ENCODE measurements at regions not wholly inside any gene's neighbourhood (a gene's known extent, or its start where the extent isn't known, plus 50 kb on each side); places are given as distances from the start of the nearest gene placed in this dataset.
A peak's percentile ranks its signal among the peaks of the same experiment; 100 is the strongest.

- FAIRE-seq = no peak
These were observed 599.0 kb upstream of the ID2 start for GRCh38 chr2:8082840-8083239.

DNA sequence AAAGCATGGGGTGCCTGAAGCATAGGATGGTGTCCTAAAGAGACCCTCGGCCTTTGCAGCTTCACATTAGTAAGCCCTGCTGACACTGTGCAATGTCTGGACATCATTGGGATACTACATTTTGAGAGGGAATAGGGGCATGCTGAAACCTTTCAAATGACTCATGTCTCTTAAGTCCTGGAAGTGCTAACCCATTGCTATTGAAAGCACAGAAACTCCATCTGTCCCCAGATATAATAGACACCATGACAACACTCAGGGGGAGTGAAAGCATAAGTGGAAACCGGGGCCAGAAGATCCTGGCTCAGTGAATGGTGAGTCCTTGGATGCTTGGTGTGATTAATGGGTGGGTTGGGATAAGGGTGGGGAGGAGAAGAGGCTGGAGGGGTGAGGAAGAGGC lies 595.5 kb upstream of the ID2 start:
- no peak for DNase-seq (ENCODE audit: insufficient read length, low spot score)
- no peak for FAIRE-seq

More at GRCh38 chr2:8082840-8083239, 599.0 kb upstream of the ID2 start:
- DNase-seq (ENCODE audit: insufficient read length, low spot score) = no peak

GRCh38 chr2:8086796-8087479 lies 594.9 kb upstream of the ID2 start:
- no peak for FAIRE-seq

DNA sequence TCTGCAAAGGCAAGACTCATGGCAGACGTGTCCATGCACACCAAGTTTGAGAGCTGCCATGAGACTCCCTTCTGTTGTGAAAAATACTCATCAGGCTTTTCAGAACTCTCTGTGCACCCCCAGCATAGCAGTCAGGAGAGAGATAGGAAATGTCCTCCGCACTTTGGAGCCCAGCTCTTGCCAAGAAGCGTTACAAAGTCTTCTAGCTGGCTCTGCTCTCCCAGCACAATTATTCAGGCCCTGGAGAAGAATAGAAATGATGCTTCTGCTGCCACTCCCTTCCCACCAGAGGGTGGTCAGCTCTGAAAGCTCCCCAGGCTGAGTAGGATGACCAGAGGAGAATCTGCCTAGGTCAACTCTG lies 594.4 kb upstream of the ID2 start:
- DNase-seq (ENCODE audit: insufficient read length, low spot score) (no peak), FAIRE-seq (no peak)

More at GRCh38 chr2:8086796-8087479, 594.9 kb upstream of the ID2 start:
- no peak for DNase-seq (ENCODE audit: insufficient read length, low spot score)

DNA sequence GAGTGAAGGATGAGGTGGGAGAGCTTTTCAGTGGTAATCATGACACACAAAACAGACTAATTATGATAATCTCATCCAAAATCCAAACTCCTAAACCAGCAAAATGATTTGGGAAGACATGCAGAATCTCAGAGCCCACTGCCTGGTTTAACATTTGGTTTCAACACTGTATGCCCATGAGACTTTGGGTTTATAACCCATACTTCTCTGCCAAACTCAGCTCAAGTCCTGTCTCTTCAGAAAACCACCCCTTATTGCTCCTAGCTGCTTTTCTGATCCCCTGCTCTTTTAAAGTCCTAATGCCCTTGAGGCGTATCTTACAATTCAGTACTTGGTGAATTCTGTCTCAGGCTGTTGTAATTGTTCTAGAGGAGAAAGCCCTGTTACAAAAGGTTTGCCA lies 593.0 kb upstream of the ID2 start:
- FAIRE-seq (no peak), DNase-seq (ENCODE audit: insufficient read length, low spot score) (no peak)

- DNase-seq (ENCODE audit: insufficient read length, low spot score) = no peak
- no peak for FAIRE-seq
These were observed 592.3 kb upstream of the ID2 start for GRCh38 chr2:8089596-8089995.

- peak; percentile 5 for DNase-seq (ENCODE audit: insufficient read length, low spot score)
- FAIRE-seq = no peak
These were observed 590.8 kb upstream of the ID2 start for GRCh38 chr2:8090748-8091700.

GRCh38 chr2:8094526-8094925 lies 587.3 kb upstream of the ID2 start:
- FAIRE-seq (no peak), DNase-seq (ENCODE audit: insufficient read length, low spot score) (no peak)

DNA sequence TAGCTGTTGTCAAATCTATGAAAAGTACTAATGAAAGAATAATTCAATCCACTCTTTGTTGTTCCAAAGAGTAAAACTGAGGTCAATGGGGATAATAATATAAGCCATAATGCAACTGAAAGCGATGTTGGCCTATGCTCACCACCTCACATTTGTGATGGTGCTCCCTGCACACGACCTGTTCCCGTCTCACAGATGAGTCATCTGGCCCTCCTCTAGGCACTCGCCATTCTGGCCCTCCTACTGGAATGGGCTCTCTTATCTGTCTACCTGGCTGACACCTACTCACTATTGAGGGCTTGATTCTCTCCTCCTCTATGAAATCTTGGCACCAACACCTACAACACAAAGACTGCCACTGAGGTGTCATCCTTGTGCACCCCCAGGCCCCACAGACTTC lies 585.9 kb upstream of the ID2 start:
- no peak for FAIRE-seq
- DNase-seq (ENCODE audit: insufficient read length, low spot score) = no peak

- FAIRE-seq (no peak), DNase-seq (ENCODE audit: insufficient read length, low spot score) (no peak)
These were observed 585.4 kb upstream of the ID2 start for GRCh38 chr2:8096484-8096883.

DNA sequence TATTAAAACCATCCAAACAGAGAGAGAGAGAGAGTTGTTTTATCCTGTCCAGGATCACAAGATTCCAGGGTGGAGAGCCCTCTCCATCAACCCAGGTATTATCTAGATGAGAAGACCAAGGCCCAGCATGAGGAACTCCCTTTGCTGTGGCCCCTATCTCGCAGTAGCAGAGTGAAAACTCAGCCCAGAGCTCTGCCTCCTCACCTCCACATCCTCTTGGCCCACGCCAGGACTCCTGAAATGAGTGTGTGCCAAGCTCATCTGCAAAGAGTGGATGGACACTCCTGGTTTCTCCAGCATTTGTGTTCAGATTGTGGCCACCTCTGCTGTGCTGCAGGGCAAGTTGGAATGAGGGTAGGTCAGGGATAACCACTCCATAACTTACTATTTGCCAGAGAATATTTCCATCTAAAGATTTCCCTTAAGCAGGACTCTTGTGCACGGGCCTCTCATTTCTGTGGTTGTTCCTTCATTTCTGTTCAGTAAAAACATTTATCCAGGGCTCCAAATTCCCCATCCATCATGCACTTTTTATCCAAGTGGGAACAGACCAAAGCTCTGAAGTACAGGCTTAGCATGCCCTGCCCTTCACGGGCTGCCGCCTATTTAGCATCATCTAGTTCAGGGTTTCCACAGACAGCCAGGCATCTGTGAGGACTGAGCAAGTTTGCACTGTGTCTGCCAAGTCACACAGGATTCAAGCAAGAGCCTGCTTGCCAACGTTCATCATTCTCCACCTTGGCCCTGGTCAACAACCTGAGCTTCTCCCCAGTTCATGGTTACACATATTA lies 583.2 kb upstream of the ID2 start:
- DNase-seq (ENCODE audit: insufficient read length, low spot score) (no peak), FAIRE-seq (no peak)

DNA sequence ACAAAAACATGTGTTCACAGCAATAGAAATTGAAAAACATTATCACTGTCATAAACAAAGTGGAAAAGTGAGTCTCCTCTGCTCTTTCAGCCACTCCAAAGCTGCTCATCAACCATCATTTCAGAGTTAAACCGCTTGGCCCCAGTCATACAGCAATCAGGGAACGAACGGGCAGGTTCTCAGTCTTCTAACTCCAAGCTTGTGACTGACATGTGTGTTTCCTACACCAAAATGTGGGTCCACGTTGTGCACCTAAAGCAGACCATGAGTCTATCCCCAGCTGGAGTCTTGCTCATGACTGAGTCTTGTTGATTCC lies 582.6 kb upstream of the ID2 start:
- DNase-seq (ENCODE audit: insufficient read length, low spot score) = no peak
- FAIRE-seq = no peak

GRCh38 chr2:8101614-8102277 lies 580.1 kb upstream of the ID2 start:
- DNase-seq (ENCODE audit: insufficient read length, low spot score) = no peak
- no peak for FAIRE-seq

GRCh38 chr2:8102470-8102869 lies 579.4 kb upstream of the ID2 start:
- DNase-seq (ENCODE audit: insufficient read length, low spot score) = no peak
- no peak for FAIRE-seq

DNA sequence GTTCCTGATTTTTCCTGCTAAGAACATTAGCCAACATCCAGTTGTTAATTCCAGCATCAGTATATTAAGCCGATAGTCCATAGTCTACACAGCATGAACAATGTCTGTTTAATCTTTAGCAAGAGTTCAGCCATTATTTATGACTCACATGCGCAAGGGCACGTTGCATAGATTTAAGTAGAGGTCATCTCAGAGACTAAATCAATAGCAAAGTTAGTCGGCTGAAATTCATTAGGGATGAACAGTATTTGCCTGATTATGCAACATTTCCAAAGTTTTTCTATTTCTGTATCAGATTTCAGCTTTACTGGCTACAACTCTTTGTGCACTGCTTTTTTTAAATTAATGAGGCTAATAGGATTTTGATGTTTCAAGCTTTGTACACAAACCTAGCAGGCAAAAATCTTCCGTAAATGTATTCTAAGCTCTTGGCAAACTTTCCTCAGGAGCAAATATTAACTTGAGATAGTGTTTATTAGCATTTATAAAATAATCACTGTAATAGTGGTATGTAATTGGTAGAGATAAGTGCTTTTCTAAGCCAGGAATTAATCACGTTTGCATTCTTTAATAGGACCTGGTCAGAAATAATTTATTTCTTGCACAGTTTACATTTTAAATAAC lies 578.7 kb upstream of the ID2 start:
- DNase-seq (ENCODE audit: insufficient read length, low spot score) (no peak), FAIRE-seq (no peak)

GRCh38 chr2:8107150-8107549 lies 574.7 kb upstream of the ID2 start:
- FAIRE-seq = no peak

GRCh38 chr2:8107621-8108378 lies 574.1 kb upstream of the ID2 start:
- DNase-seq (ENCODE audit: insufficient read length, low spot score) = no peak
- FAIRE-seq = no peak

More at GRCh38 chr2:8107150-8107549, 574.7 kb upstream of the ID2 start:
- DNase-seq (ENCODE audit: insufficient read length, low spot score) = no peak

- DNase-seq (ENCODE audit: insufficient read length, low spot score) = no peak
- no peak for FAIRE-seq
These were observed 571.1 kb upstream of the ID2 start for GRCh38 chr2:8110716-8111115.

DNA sequence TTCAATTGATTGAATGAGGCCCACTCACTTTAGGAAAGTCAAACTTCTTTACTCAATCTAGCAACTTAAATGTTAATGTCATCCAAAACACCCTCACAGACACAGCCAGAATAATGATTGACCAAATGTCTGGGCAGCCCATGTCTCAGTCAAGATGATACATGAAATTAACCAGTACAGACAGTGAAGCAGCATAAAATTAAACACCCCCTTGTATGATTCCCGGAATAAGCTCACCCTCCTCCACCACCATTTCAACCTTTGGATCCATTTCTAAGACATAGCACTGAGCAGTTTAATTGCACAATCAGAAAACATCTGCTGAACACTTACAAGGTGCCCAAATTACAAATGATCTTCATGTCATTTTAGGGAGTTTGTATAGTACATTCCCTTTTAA lies 570.7 kb upstream of the ID2 start:
- FAIRE-seq (no peak), DNase-seq (ENCODE audit: insufficient read length, low spot score) (no peak)

DNA sequence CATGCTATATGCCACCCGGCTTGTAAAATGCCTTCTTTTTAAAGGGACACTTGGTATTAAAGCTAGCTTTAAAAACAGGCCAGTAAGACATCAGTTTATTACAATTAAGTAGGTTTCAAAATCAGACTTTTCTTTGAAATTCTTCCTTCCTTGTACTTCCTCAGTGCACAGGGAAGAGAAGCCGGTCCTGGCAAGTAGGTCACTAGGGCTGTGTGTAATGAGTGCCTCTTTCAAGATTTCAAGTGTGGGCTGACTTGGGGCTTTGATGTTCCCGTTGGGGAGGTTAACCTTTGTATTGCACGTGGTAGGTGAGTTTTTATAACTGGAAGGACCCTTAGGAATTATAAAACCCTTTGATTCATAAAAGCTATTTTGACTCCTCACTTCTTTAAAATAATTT lies 566.4 kb upstream of the ID2 start:
- FAIRE-seq = no peak
- no peak for DNase-seq (ENCODE audit: insufficient read length, low spot score)
